ENCODE measurements at regions not wholly inside any gene's neighbourhood (a gene's known extent, or its start where the extent isn't known, plus 50 kb on each side); places are given as distances from the start of the nearest gene placed in this dataset.
A peak's percentile ranks its signal among the peaks of the same experiment; 100 is the strongest.

GRCh38 chr1:30249446-30250337 is 473.7 kb downstream of the MATN1 start:
- no peak overlapping the region for H3K27ac ChIP-seq (ENCODE audit: control insufficient read depth, insufficient read depth)
- H3K79me2 ChIP-seq (ENCODE audit: control insufficient read depth, insufficient read depth, low read length): no peaks in the 10 kb centered on the region
- ChIA-PET RAD21 (ENCODE audit: unreplicated experiment) (no interaction called here), SMC1A (ENCODE audit: uncharacterized antibody, unreplicated experiment) (no interaction called here), CTCF (no interaction called here), POLR2A (no interaction called here)
- no peak overlapping the region for H2AFZ ChIP-seq (ENCODE audit: control insufficient read depth, low read depth, low read length)
- WGBS (ENCODE audit: insufficient coverage, insufficient replicate concordance, low lambda C conversion rate, missing lambda C conversion rate): 30% methylated on average over 16 of the region's 16 CpGs
- peak; percentile 79 for TF ChIP-seq ZNF24 (IDR thresholded peaks at IDR 0.05)
- TF ChIP-seq ZBTB40 (IDR thresholded peaks at IDR 0.05; ENCODE audit: borderline replicate concordance): no peak
- H3K4me3 ChIP-seq: no peak overlapping the region
- ATAC-seq: no peak
- no peak for DNase-seq (ENCODE audit: low read depth, low spot score)
- H4K20me1 ChIP-seq (ENCODE audit: control insufficient read depth, insufficient read depth): no peaks in the 10 kb centered on the region
- no peaks in the 10 kb centered on the region for H3K4me1 ChIP-seq (ENCODE audit: control insufficient read depth, insufficient read depth, low read length)
- in situ Hi-C loops (cut with MboI) (no loop called here), intact Hi-C loops (cut with micrococcal nuclease; ENCODE audit: unreplicated experiment) (no loop called here)
- no peaks in the 10 kb centered on the region for H3K36me3 ChIP-seq (ENCODE audit: control insufficient read depth in 2 of 2, insufficient read depth in 2 of 2, low read length in 1 of 2)
- no peak overlapping the region for H3K9ac ChIP-seq (ENCODE audit: control insufficient read depth, insufficient read depth, low read length)
- no TSS peak for BruUV-seq (replicated peaks)
- no peaks in the 10 kb centered on the region; a peak in 2 of 4 replicates for H3K27me3 ChIP-seq (replicated peaks in 1 of 2; ENCODE audit: control insufficient read depth in 2 of 2, insufficient read depth in 2 of 2, low read length in 1 of 2)
- no peak for FAIRE-seq
- no peak overlapping the region for H3K4me2 ChIP-seq (ENCODE audit: control insufficient read depth, insufficient read depth)
- no peaks in the 10 kb centered on the region for H3K9me3 ChIP-seq (replicated peaks; ENCODE audit: control insufficient read depth, insufficient read depth, low read length)
